HG03025 (cell line): ENCODE measurements at regions not wholly inside any gene's neighbourhood (a gene's known extent, or its start where the extent isn't known, plus 50 kb on each side); places are given as distances from the start of the nearest gene placed in this dataset.

Experiments used
- ATAC-seq: cut with Tn5 transposase; IDR thresholded peaks from one replicate; pipeline ENCODE4 v1.9.1; 2021; ENCODE audit warnings: mild to moderate bottlenecking, moderate library complexity; ENCODE audit not compliant: unreplicated experiment, low FRiP score

DNA sequence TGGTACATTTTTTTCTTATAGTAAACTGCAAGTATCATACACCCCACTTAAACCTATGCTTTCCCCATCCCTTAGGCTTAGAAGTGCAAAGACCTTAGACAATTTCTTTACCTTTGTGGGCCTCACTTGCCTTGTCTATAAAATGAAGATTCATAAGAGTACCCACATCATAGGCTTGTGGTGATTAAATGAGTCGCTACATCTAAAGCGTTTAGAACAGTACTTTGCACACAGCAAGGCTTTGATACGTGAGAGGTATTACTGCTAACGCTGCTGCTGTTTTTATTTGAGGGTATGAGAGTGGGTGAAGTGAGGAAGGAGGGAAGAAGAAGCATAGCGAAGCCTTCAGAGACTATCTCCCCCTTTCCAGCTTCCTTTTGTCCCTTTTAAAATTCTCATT is 87.8 kb upstream of the RPS6KA3 start:
- no peak for ATAC-seq

DNA sequence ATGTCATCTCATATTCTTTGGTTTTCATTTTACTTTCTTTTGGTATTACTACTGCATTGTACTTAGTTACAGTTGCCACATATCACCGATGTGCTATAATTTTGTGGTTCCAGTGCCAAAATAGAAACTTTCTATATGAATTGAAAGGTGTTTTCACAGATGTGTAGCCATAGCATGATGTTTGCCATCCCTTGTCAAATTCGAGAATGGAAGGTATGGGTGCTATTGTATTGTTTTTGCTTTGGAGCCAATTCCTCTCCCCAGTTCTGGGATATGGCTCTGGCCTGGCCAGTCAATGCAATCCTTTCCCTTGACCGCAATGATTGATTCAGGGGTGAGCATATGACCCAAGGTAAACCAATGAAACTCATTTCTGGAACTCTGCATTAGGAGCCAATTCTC is 86.2 kb upstream of the RPS6KA3 start:
- ATAC-seq, result no peak

DNA sequence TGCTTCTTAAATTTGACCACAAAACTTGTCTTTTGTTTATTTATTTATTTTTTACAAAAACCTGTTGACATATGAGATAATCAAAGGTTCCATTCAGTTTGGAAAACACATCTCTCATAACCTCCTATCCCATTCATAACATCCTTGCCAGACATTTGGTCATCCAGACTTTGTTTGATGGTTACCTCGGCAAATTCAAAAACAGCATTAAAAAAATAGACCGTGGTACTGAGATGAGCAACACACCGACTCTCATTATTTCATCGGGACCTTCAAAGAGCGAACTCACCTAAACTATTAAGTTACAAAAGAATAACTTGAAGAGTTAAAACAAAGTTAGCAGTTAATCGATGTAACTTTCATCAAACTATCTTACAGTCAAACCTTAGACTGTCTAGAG is 85.8 kb upstream of the RPS6KA3 start:
- no peak for ATAC-seq

DNA sequence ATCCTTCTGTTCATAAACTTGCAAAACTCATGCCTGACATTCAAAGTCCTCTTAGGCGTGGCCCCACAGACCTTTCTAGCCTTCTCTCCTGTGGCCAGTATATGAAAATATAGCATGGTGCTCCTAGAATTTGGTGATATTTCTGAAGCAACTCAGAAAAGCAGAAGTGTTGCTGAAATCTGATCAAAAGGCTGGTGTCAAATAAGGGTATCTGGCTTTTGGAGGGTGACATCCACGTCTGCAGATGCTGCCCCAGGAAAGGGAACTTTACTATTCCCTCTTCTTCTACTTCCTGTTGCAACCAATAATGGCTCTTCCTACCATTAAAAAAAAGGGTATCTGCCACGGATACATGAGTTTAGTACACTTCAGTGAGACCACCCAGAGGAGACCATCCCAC is 83.9 kb upstream of the RPS6KA3 start:
- no peak for ATAC-seq

GRCh38 chrX:20348139-20348538 is 81.4 kb upstream of the RPS6KA3 start:
- ATAC-seq, result no peak

GRCh38 chrX:20347481-20347880 is 80.8 kb upstream of the RPS6KA3 start:
- no peak for ATAC-seq

DNA sequence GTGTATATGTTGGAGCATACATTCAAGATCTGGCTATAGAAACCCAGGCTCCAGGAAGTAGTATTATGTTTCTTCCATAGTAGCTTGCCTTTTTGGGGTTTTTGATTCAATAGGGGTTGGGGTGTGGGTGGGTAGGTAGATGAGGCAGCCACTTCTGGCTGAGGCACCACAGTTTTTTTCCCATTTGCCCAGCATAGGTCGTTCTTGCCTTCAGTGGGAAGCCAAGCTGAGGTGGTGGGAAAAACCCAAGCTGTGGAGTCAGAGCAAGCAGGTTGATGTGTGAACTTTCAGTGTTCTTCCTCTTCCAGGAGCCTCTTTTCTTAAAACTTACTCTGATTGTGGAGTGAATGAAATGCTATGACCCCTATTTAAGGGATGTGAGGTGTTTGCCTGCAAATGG is 67.0 kb upstream of the RPS6KA3 start:
- no peak for ATAC-seq

GRCh38 chrX:20330545-20330944 is 63.8 kb upstream of the RPS6KA3 start:
- ATAC-seq, result no peak

- ATAC-seq, result no peak
Observed at GRCh38 chrX:20329435-20329834, 62.7 kb upstream of the RPS6KA3 start.

- ATAC-seq, result no peak
Observed at GRCh38 chrX:20325786-20326388, 59.2 kb upstream of the RPS6KA3 start.

- ATAC-seq, result no peak
Observed at GRCh38 chrX:20322887-20323286, 56.2 kb upstream of the RPS6KA3 start.

DNA sequence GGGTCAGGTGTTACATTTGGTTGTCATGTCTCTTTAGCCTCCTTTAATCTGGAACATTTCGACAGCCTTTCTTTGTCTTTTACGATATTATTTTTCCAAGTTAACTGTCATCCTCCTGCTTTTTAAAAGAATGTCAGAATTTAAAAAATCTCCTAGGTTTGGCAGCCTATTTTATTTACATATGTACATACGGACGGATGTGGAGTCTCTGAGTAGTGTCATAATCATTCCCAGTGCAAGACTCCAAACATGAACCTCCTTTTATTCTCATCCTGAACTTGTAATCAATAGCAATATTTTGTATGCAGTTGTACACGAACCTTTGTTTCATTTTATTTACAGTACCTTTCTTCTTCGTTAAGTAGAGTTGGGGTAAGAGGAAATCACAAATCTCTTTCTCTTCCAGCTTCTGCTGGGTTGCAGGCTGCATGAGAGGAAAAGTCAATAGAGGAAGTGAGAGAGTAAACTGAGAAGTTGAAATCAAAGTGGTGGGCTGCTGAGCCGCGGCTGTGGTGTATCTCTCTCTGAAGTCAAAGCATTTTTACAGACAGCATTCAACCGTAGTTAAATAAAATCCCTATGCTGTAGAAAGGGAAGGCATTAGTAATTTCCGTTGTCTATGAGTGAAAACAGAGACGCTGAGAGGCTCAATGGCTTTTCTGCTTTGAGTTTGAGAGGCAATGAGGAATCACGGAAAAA is 53.9 kb upstream of the RPS6KA3 start:
- ATAC-seq, result peak; percentile 92

DNA sequence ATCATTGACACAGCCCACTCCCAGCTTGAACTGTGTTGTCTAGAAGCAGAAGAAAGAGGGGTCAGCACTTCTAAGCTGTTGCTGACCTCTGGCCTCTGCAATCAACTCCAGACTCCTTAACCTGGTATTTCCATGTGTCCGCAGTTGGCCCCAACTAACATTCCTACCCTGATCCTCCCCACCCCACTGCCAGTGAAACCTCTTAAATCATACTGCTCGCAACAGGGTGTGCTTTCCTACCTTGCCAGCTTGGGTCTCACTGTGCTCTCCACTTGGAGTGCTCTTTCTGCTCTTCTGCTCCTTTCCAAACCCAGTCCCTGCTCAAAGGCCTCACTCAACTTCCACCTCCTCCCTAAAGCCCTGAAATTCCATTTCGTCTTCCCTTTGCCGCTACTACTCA is 52.3 kb upstream of the RPS6KA3 start:
- no peak for ATAC-seq

GRCh38 chrX:20317873-20318272 is 51.2 kb upstream of the RPS6KA3 start:
- no peak for ATAC-seq
